Panc1 (cell line): ENCODE measurements at regions not wholly inside any gene's neighbourhood (a gene's known extent, or its start where the extent isn't known, plus 50 kb on each side); places are given as distances from the start of the nearest gene placed in this dataset.

ENCODE experiments used
- ATAC-seq: fragments of 200-7000 bp; cut with Tn5 transposase; 2 replicates; pipeline ENCODE4 v1.9.1; 2020; ENCODE audit warnings: mild to moderate bottlenecking, moderate library complexity
- BruUV-seq: library from RNA; stranded (reverse); fragments of 400-500 nt; replicated peaks from 2 replicates; lab custom pipeline; 2021; lab: Mats Ljungman, UMichigan
- CTCF ChIA-PET: fragments of 300-600 bp; sonication (Branson Sonifier 250); formaldehyde crosslinking; loops from one replicate; lab custom pipeline; 2022; ENCODE audit warnings: antibody characterized with exemption; lab: Charles Lee
- POLR2A ChIA-PET: fragments of 300-600 bp; sonication (Branson Sonifier 250); formaldehyde crosslinking; loops from one replicate; lab custom pipeline; 2022; ENCODE audit warnings: antibody characterized with exemption; lab: Charles Lee
- DNase-seq: peaks from one replicate; pipeline ENCODE4 v3.0.0-alpha.2; 2010; ENCODE audit warnings: low read depth, low spot score
- H3K27ac ChIP-seq: 2 replicates; pipeline ENCODE4 v1.5.1; 2011; ENCODE audit warnings: mild to moderate bottlenecking, low read length, inconsistent platforms
- H3K27me3 ChIP-seq: fragments of 200-500 bp; sonication (Bioruptor generic); 2 replicates; pipeline ENCODE4 v1.6.0; 2014; ENCODE audit warnings: low read length, inconsistent platforms; ENCODE audit not compliant: control insufficient read depth, insufficient read depth
- H3K36me3 ChIP-seq: fragments of 200-500 bp; sonication (Bioruptor generic); 2 replicates; pipeline ENCODE4 v1.5.1; 2014; ENCODE audit warnings: inconsistent platforms, mild to moderate bottlenecking, low read length, moderate library complexity; ENCODE audit not compliant: control insufficient read depth, insufficient read depth
- H3K4me1 ChIP-seq: 2 replicates; pipeline ENCODE4 v1.5.1; 2011; ENCODE audit warnings: inconsistent platforms, mild to moderate bottlenecking, low read length, moderate library complexity; ENCODE audit not compliant: control insufficient read depth, insufficient read depth
- H3K4me3 ChIP-seq, 2 experiments: 2 replicates each; pipeline ENCODE4 v1.5.1; 2011 to 2012; ENCODE audit warnings: low read depth in 2 of 2, low read length in 2 of 2, mild to moderate bottlenecking in 2 of 2, inconsistent platforms in 1 of 2, moderate library complexity in 1 of 2
- H3K9me3 ChIP-seq: fragments of 200-500 bp; sonication (Bioruptor generic); 2 replicates; pipeline ENCODE4 v1.5.1; 2014; ENCODE audit warnings: low read depth, mild to moderate bottlenecking, inconsistent platforms, low read length, moderate library complexity; ENCODE audit not compliant: control insufficient read depth, insufficient read depth
- CTCF ChIP-seq: fragments of 450-650 bp; IDR thresholded peaks from 2 replicates; pipeline ENCODE4 v1.5.1; 2017; ENCODE audit warnings: mild to moderate bottlenecking
- POLR2AphosphoS5 ChIP-seq: IDR thresholded peaks from 2 replicates; pipeline ENCODE4 v1.6.1; 2012; ENCODE audit warnings: mild to moderate bottlenecking, low read depth, low read length, moderate library complexity
- SIN3A ChIP-seq: IDR thresholded peaks from 2 replicates; pipeline ENCODE4 v1.6.1; 2012; ENCODE audit warnings: low read depth, mild to moderate bottlenecking, low read length, moderate library complexity, borderline replicate concordance; ENCODE audit not compliant: insufficient read depth
- TCF7L2 ChIP-seq: IDR thresholded peaks from 2 replicates; pipeline ENCODE4 v1.6.1; 2011; ENCODE audit warnings: mild to moderate bottlenecking, low read depth, low read length, inconsistent platforms
- in situ Hi-C: cut with HindIII; loops from 2 replicates; pipeline ENCODE4 v1.10.0; 2016; ENCODE audit warnings: low sequenced_read_pairs, low pct_unique_long_range_greater_than_20kb
- intact Hi-C: fragments of 100-400 bp; cut with micrococcal nuclease; formaldehyde crosslinking; loops from one replicate; pipeline ENCODE4 v1.10.0; 2022; ENCODE audit not compliant: unreplicated experiment
- TF ChIP-seq, protein P1 (sequence below), 2 experiments: IDR thresholded peaks; 2 replicates each; pipeline ENCODE4 v1.6.1; 2011 to 2012; ENCODE audit warnings: low read depth in 2 of 2, control low read depth in 1 of 2, low read length in 1 of 2, mild to moderate bottlenecking in 1 of 2, moderate library complexity in 1 of 2; ENCODE audit not compliant: insufficient read depth in 1 of 2

DNA sequence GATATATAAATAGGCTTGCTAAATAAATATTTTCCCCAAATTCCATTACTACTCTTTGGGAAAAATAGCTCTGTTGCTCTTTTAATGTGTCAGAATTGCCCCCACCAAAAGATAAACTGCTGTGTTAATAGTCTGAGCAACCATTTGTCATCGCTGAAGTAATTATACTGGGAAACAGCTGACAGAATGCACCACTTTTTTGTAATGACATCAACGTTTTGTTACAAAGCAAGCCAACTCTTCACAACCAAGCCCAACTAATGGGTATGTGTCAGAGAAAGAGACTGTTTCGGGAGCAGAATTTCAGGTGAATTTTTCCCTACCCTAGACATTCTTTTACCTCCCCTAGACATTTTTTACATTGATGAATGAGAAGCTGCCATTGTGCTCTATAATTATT is 405.0 kb upstream of the MAGEB18 start:
- no TSS peak for BruUV-seq
- ChIA-PET CTCF (no interaction called here), POLR2A (no interaction called here)
- DNase-seq (no peak), ATAC-seq (no peak)
- intact Hi-C loops: no loop called here
- TF ChIP-seq SIN3A (no peak), CTCF (no peak), POLR2AphosphoS5 (no peak), TCF7L2 (no peak)
- TF ChIP-seq, protein P1, sequence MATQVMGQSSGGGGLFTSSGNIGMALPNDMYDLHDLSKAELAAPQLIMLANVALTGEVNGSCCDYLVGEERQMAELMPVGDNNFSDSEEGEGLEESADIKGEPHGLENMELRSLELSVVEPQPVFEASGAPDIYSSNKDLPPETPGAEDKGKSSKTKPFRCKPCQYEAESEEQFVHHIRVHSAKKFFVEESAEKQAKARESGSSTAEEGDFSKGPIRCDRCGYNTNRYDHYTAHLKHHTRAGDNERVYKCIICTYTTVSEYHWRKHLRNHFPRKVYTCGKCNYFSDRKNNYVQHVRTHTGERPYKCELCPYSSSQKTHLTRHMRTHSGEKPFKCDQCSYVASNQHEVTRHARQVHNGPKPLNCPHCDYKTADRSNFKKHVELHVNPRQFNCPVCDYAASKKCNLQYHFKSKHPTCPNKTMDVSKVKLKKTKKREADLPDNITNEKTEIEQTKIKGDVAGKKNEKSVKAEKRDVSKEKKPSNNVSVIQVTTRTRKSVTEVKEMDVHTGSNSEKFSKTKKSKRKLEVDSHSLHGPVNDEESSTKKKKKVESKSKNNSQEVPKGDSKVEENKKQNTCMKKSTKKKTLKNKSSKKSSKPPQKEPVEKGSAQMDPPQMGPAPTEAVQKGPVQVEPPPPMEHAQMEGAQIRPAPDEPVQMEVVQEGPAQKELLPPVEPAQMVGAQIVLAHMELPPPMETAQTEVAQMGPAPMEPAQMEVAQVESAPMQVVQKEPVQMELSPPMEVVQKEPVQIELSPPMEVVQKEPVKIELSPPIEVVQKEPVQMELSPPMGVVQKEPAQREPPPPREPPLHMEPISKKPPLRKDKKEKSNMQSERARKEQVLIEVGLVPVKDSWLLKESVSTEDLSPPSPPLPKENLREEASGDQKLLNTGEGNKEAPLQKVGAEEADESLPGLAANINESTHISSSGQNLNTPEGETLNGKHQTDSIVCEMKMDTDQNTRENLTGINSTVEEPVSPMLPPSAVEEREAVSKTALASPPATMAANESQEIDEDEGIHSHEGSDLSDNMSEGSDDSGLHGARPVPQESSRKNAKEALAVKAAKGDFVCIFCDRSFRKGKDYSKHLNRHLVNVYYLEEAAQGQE (IDR thresholded peaks at IDR 0.05; ENCODE audit: insufficient read depth in 1 of 2, low read depth in 2 of 2, low read length in 1 of 2): no peak
- Histone ChIP-seq H3K36me3 (no peaks in the 10 kb centered on the region), H3K4me3 (no peak overlapping the region), H3K27me3 (no peaks in the 10 kb centered on the region), H3K4me1 (no peaks in the 10 kb centered on the region), H3K9me3 (no peaks in the 10 kb centered on the region), H3K27ac (no peak overlapping the region)
- in situ Hi-C loops: no loop called here

GRCh38 chrX:25737540-25737939 is 400.6 kb upstream of the MAGEB18 start:
- in situ Hi-C loops (no loop called here), intact Hi-C loops (no loop called here)
- ChIA-PET POLR2A (no interaction called here), CTCF (no interaction called here)
- no peak overlapping the region for H3K27ac ChIP-seq
- DNase-seq: no peak
- no peaks in the 10 kb centered on the region for H3K9me3 ChIP-seq
- no peaks in the 10 kb centered on the region for H3K4me1 ChIP-seq
- no peaks in the 10 kb centered on the region for H3K36me3 ChIP-seq
- BruUV-seq: no TSS peak
- ATAC-seq: no peak
- TF ChIP-seq POLR2AphosphoS5 (no peak), TCF7L2 (no peak), SIN3A (no peak)
- TF ChIP-seq, protein P1 (IDR thresholded peaks at IDR 0.05; ENCODE audit: insufficient read depth in 1 of 2, low read depth in 2 of 2, low read length in 1 of 2): no peak
- H3K27me3 ChIP-seq: no peaks in the 10 kb centered on the region
- no peak overlapping the region for H3K4me3 ChIP-seq
